Gastroesophageal sphincter (tissue), 3 donors: ENCODE measurements at regions not wholly inside any gene's neighbourhood (a gene's known extent, or its start where the extent isn't known, plus 50 kb on each side); places are given as distances from the start of the nearest gene placed in this dataset.

Experiments
- POLR2AphosphoS5 ChIP-seq: sonication (generic); formaldehyde crosslinking; IDR thresholded peaks from one replicate; pipeline ENCODE4 v1.6.1; 2017; ENCODE audit warnings: antibody characterized with exemption
- TF ChIP-seq, protein P1 (sequence below), 4 experiments: fragments of 200-600 bp in 2 of 4; fragments of 450-650 bp in 2 of 4; sonication (generic) in 1 of 4; IDR thresholded peaks; one replicate each; pipeline ENCODE4 v1.5.1; 2017 to 2019; ENCODE audit warnings: antibody characterized with exemption in 4 of 4, mild to moderate bottlenecking in 2 of 4, moderate library complexity in 2 of 4

DNA sequence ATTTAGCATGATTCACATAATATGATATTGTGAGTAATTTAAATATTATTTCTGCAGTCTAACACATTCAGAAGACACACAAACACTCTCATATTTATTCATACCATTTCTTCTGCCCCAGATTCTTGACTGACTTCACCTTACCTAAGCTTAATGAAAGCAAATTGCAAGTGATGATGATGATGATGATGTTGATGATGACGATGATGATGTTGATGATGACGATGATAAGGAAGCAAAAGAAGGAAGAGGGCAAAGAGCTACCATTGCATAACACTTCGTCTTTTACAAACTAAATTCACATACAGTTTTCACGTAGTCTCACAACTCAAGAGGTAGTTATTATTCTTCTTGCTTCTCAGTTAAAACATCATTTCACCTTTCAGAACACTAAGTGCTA lies 404.7 kb downstream of the NAF1 start:
- TF ChIP-seq, protein P1, sequence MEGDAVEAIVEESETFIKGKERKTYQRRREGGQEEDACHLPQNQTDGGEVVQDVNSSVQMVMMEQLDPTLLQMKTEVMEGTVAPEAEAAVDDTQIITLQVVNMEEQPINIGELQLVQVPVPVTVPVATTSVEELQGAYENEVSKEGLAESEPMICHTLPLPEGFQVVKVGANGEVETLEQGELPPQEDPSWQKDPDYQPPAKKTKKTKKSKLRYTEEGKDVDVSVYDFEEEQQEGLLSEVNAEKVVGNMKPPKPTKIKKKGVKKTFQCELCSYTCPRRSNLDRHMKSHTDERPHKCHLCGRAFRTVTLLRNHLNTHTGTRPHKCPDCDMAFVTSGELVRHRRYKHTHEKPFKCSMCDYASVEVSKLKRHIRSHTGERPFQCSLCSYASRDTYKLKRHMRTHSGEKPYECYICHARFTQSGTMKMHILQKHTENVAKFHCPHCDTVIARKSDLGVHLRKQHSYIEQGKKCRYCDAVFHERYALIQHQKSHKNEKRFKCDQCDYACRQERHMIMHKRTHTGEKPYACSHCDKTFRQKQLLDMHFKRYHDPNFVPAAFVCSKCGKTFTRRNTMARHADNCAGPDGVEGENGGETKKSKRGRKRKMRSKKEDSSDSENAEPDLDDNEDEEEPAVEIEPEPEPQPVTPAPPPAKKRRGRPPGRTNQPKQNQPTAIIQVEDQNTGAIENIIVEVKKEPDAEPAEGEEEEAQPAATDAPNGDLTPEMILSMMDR (IDR thresholded peaks at IDR 0.05): no peak
- TF ChIP-seq POLR2AphosphoS5: no peak
